ENCODE measurements at regions not wholly inside any gene's neighbourhood (a gene's known extent, or its start where the extent isn't known, plus 50 kb on each side); places are given as distances from the start of the nearest gene placed in this dataset.

- TF ChIP-seq CTCF (IDR thresholded peaks at IDR 0.05; ENCODE audit: insufficient read depth, low read length, poor library complexity, severe bottlenecking) (no peak), EZH2phosphoT487 (conservative IDR thresholded peaks at IDR 0.05; ENCODE audit: low read length) (no peak)
Measured at GRCh38 chr1:177701654-177702353, 268.1 kb downstream of the SEC16B start.

Data from SU-DHL-6 (cell line).